H1 (cell line): ENCODE measurements at regions not wholly inside any gene's neighbourhood (a gene's known extent, or its start where the extent isn't known, plus 50 kb on each side); places are given as distances from the start of the nearest gene placed in this dataset.

ENCODE experiments used
- CTCF ChIA-PET: fragments of 300-600 bp; sonication (Branson Sonifier 250); formaldehyde crosslinking; loops from one replicate; lab custom pipeline; 2021; ENCODE audit not compliant: partially characterized antibody; lab: Charles Lee
- POLR2A ChIA-PET: fragments of 300-600 bp; sonication (Branson Sonifier 250); formaldehyde crosslinking; loops from one replicate; lab custom pipeline; 2021; ENCODE audit warnings: inconsistent platforms; ENCODE audit not compliant: partially characterized antibody; lab: Charles Lee
- DNase-seq, 2 experiments: peaks; one replicate each; pipeline versions ENCODE4 v3.0.0 to v3.0.0-alpha.2; 2010 to 2022; ENCODE audit warnings: low spot score in 2 of 2, low read depth in 1 of 2, mixed read lengths in 1 of 2
- FAIRE-seq: peaks from 2 replicates; lab custom pipeline; 2011; peaks lifted over from hg19 to GRCh38; lab: Jason Lieb, UNC
- H2AFZ ChIP-seq: 2 replicates; pipeline ENCODE4 v1.8.1; 2012; ENCODE audit warnings: low read length, inconsistent platforms
- H2AK5ac ChIP-seq: 2 replicates; pipeline ENCODE4 v1.6.1; 2013; ENCODE audit warnings: low read depth, low read length
- H2BK120ac ChIP-seq: replicated peaks from 2 replicates; pipeline ENCODE3; 2013; ENCODE audit warnings: low read depth, low read length, inconsistent platforms
- H2BK12ac ChIP-seq: 2 replicates; pipeline ENCODE4 v1.6.1; 2013; ENCODE audit warnings: low read depth, low read length
- H2BK15ac ChIP-seq: 2 replicates; pipeline ENCODE4 v1.6.1; 2013; ENCODE audit warnings: low read length
- H2BK20ac ChIP-seq: 2 replicates; pipeline ENCODE4 v1.6.1; 2013; ENCODE audit warnings: low read length
- H2BK5ac ChIP-seq: 2 replicates; pipeline ENCODE4 v1.6.1; 2013; ENCODE audit warnings: low read depth, low read length
- H3K14ac ChIP-seq: 2 replicates; pipeline ENCODE4 v1.6.1; 2013; ENCODE audit warnings: inconsistent platforms; ENCODE audit not compliant: insufficient read length
- H3K18ac ChIP-seq: 2 replicates; pipeline ENCODE4 v1.6.1; 2013; ENCODE audit warnings: low read length; ENCODE audit errors: extremely low read depth
- H3K23ac ChIP-seq: 2 replicates; pipeline ENCODE4 v1.6.1; 2013; ENCODE audit warnings: inconsistent platforms; ENCODE audit not compliant: insufficient read length
- H3K23me2 ChIP-seq: 2 replicates; pipeline ENCODE4 v1.6.1; 2013; ENCODE audit warnings: low read depth, low read length
- H3K27ac ChIP-seq: 2 replicates; pipeline ENCODE4 v1.6.1; 2011; ENCODE audit warnings: low read depth, low read length, inconsistent platforms
- H3K27me3 ChIP-seq, 4 experiments: replicated peaks in 1 of 4; 1 replicate in 1 of 4; 2 replicates in 3 of 4; pipeline versions ENCODE4 v1.6.1 to v1.8.1; 2011 to 2013; ENCODE audit warnings: low read length in 3 of 4, mild to moderate bottlenecking in 3 of 4, inconsistent platforms in 2 of 4, mixed read lengths in 2 of 4, moderate library complexity in 1 of 4; ENCODE audit not compliant: control insufficient read depth in 3 of 4, insufficient read depth in 3 of 4; ENCODE audit errors: extremely low read depth in 1 of 4
- H3K36me3 ChIP-seq, 4 experiments: 2 replicates each; pipeline versions ENCODE4 v1.6.1 to v1.8.1; 2011 to 2013; ENCODE audit warnings: mild to moderate bottlenecking in 4 of 4, low read length in 3 of 4, moderate library complexity in 2 of 4, control low read depth in 1 of 4, inconsistent platforms in 1 of 4; ENCODE audit not compliant: insufficient read depth in 4 of 4, control insufficient read depth in 2 of 4
- H3K4ac ChIP-seq: replicated peaks from 2 replicates; pipeline ENCODE3; 2013; ENCODE audit warnings: low read length, low read depth, mixed read lengths, inconsistent platforms; ENCODE audit not compliant: insufficient read length
- H3K4me1 ChIP-seq, 4 experiments: replicated peaks in 1 of 4; 1 replicate in 1 of 4; 2 replicates in 3 of 4; pipeline versions ENCODE4 v1.6.1 to v1.8.1; 2011 to 2013; ENCODE audit warnings: low read length in 3 of 4, inconsistent platforms in 2 of 4, mixed read lengths in 1 of 4; ENCODE audit not compliant: insufficient read depth in 4 of 4, control insufficient read depth in 3 of 4
- H3K4me2 ChIP-seq, 2 experiments: 2 replicates each; pipeline versions ENCODE4 v1.6.1 to v1.8.1; 2011 to 2013; ENCODE audit warnings: low read depth in 2 of 2, low read length in 2 of 2, control low read depth in 1 of 2, inconsistent platforms in 1 of 2, mild to moderate bottlenecking in 1 of 2; ENCODE audit not compliant: insufficient read depth in 1 of 2
- H3K4me3 ChIP-seq, 4 experiments: fragments of 200-600, 300-600 bp in 1 of 4; sonication (generic), shearing (Covaris generic), sonication (Bioruptor Twin) in 1 of 4; 2 replicates each; pipeline versions ENCODE4 v1.5.1 to v1.8.1; 2011 to 2016; ENCODE audit warnings: low read length in 4 of 4, low read depth in 3 of 4, control low read depth in 2 of 4, inconsistent platforms in 2 of 4, mild to moderate bottlenecking in 2 of 4, mixed read lengths in 1 of 4, moderate library complexity in 1 of 4; ENCODE audit not compliant: insufficient read depth in 2 of 4; ENCODE audit errors: extremely low read depth in 1 of 4
- H3K56ac ChIP-seq: replicated peaks from 2 replicates; pipeline ENCODE3; 2013; ENCODE audit warnings: low read depth, mild to moderate bottlenecking, mixed read lengths, low read length, inconsistent platforms; ENCODE audit not compliant: insufficient read length
- H3K79me1 ChIP-seq: 2 replicates; pipeline ENCODE4 v1.6.1; 2013; ENCODE audit warnings: low read depth, low read length, control low read depth
- H3K79me2 ChIP-seq, 2 experiments: 2 replicates each; pipeline versions ENCODE4 v1.6.1 to v1.8.1; 2012 to 2013; ENCODE audit warnings: low read length in 2 of 2, mild to moderate bottlenecking in 2 of 2, inconsistent platforms in 1 of 2; ENCODE audit not compliant: insufficient read depth in 2 of 2, control insufficient read depth in 1 of 2
- H3K9ac ChIP-seq, 4 experiments: replicated peaks in 1 of 4; 1 replicate in 1 of 4; 2 replicates in 3 of 4; pipeline versions ENCODE4 v1.6.1 to v1.8.1; 2011 to 2013; ENCODE audit warnings: low read depth in 3 of 4, low read length in 3 of 4, control low read depth in 2 of 4, mild to moderate bottlenecking in 2 of 4, moderate library complexity in 2 of 4, inconsistent platforms in 1 of 4; ENCODE audit errors: extremely low read depth in 1 of 4
- H3K9me3 ChIP-seq, 2 experiments: 2 replicates each; pipeline versions ENCODE4 v1.6.1 to v1.8.1; 2012 to 2013; ENCODE audit warnings: mild to moderate bottlenecking in 2 of 2, moderate library complexity in 2 of 2, control low read depth in 1 of 2, inconsistent platforms in 1 of 2, low read depth in 1 of 2, low read length in 1 of 2, mixed read lengths in 1 of 2; ENCODE audit not compliant: insufficient read depth in 2 of 2
- H4K20me1 ChIP-seq, 2 experiments: replicated peaks in 1 of 2; 2 replicates each; pipeline versions ENCODE3 to v1.8.1; 2011 to 2013; ENCODE audit warnings: inconsistent platforms in 2 of 2, low read length in 2 of 2, mild to moderate bottlenecking in 1 of 2; ENCODE audit not compliant: insufficient read depth in 2 of 2, control insufficient read depth in 1 of 2
- H4K5ac ChIP-seq: 2 replicates; pipeline ENCODE4 v1.6.1; 2013; ENCODE audit warnings: low read length, low read depth, mixed read lengths, inconsistent platforms; ENCODE audit not compliant: insufficient read length
- H4K8ac ChIP-seq: 2 replicates; pipeline ENCODE4 v1.8.0; 2013; ENCODE audit warnings: mild to moderate bottlenecking, moderate library complexity, low read length, inconsistent platforms; ENCODE audit not compliant: insufficient read depth; ENCODE audit errors: extremely low read depth
- H4K91ac ChIP-seq: replicated peaks from 2 replicates; pipeline ENCODE3; 2013; ENCODE audit warnings: low read length, mixed read lengths, inconsistent platforms; ENCODE audit not compliant: insufficient read length
- EZH2 ChIP-seq: fragments of 200-600 bp; sonication (generic); IDR thresholded peaks from 2 replicates; pipeline ENCODE4 v1.7.1; 2012; ENCODE audit warnings: low read depth, mild to moderate bottlenecking, moderate library complexity, low read length, inconsistent platforms; ENCODE audit not compliant: severe bottlenecking
- HDAC2 ChIP-seq, 2 experiments: fragments of 300-600 bp in 1 of 2; sonication (generic) in 1 of 2; IDR thresholded peaks; 2 replicates each; pipeline ENCODE4 v1.6.1; 2011 to 2012; ENCODE audit warnings: low read depth in 2 of 2, low read length in 2 of 2, mild to moderate bottlenecking in 2 of 2, moderate library complexity in 2 of 2, borderline replicate concordance in 1 of 2, inconsistent platforms in 1 of 2
- RBBP5 ChIP-seq: IDR thresholded peaks from 2 replicates; pipeline ENCODE4 v1.7.1; 2012; ENCODE audit warnings: low read depth, mild to moderate bottlenecking, inconsistent platforms, low read length, moderate library complexity, borderline replicate concordance
- TCF12 ChIP-seq: IDR thresholded peaks from 2 replicates; pipeline ENCODE4 v1.6.1; 2011; ENCODE audit warnings: low read depth, mild to moderate bottlenecking, low read length
- YY1 ChIP-seq: IDR thresholded peaks from 2 replicates; pipeline ENCODE4 v1.6.1; 2011; ENCODE audit warnings: low read depth, mild to moderate bottlenecking, low read length
- WGBS, 2 experiments: shearing (Covaris generic) in 1 of 2; methylation state at CpG; one replicate each; pipeline versions ENCODE4 v1.1.6 to v1.1.7; 2013 to 2015; ENCODE audit warnings: low lambda C conversion rate in 2 of 2, mixed read lengths in 2 of 2, inconsistent platforms in 1 of 2, low coverage in 1 of 2, missing lambda C conversion rate in 1 of 2; ENCODE audit not compliant: insufficient replicate concordance in 2 of 2, insufficient coverage in 1 of 2, insufficient read length in 1 of 2; ENCODE audit errors: extremely low coverage in 1 of 2, missing lambda C conversion rate in 1 of 2; 5-methylcytosine and 5-hydroxymethylcytosine counted together

DNA sequence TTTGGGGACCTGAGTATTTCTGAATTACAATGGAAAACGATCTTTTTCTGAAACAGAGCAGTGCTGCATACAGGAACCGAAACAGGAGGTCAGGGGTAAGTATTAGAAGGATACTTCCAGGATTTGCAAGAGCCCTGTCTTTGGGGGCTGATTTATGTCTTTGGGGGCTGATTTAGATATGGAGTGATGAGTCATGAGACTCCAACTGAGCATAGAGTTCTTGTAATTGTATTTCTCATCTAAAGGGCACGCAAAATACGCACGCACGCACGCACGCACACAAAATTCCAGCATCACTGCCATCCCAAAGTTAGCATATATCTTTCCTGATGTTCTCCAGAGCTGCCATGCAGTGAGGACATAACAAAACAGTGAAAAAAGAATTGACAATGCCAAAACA lies 414.8 kb upstream of the CCNH start:
- Histone ChIP-seq H2AK5ac (no peak overlapping the region), H4K91ac (no peak overlapping the region), H2AFZ (no peak overlapping the region), H2BK15ac (no peak overlapping the region), H3K23me2 (no peaks in the 10 kb centered on the region; the same call in 1 of the 2 replicates), H2BK120ac (no peak overlapping the region), H2BK12ac (no peak overlapping the region), H3K14ac (no peak overlapping the region), H3K4me1 (peaks cover 0 to 3% (median 0%) of the 10 kb centered on the region in 4 experiments; a peak in 1 of 7 replicates), H3K4me3 (no peak overlapping the region), H3K23ac (no peak overlapping the region), H3K27ac (no peak overlapping the region), H3K4me2 (no peak overlapping the region), H3K9ac (no peak overlapping the region), H3K9me3 (peaks cover 0 to 4% of the 10 kb centered on the region in 2 experiments; a peak in 2 of 4 replicates), H4K5ac (no peak overlapping the region), H3K79me2 (no peaks in the 10 kb centered on the region), H3K79me1 (no peaks in the 10 kb centered on the region), H2BK20ac (no peak overlapping the region), H4K8ac (no peak overlapping the region), H3K56ac (no peak overlapping the region), H3K36me3 (no peaks in the 10 kb centered on the region), H3K4ac (no peak overlapping the region), H4K20me1 (no peaks in the 10 kb centered on the region), H3K27me3 (no peaks in the 10 kb centered on the region), H3K18ac (no peak overlapping the region), H2BK5ac (no peak overlapping the region)
- CTCF ChIA-PET, result interaction anchor here (1.2 kb wide), 1 partner anchor 32 kb away, joined by 3 read pairs; no protein-coding TSS in a partner anchor
- DNase-seq (no peak), FAIRE-seq (no peak)
- POLR2A ChIA-PET, result no interaction called here
- WGBS, 2 experiments, result 90% methylated on average over 8 of the region's 8 CpGs; no CpG with 5 or more reads in 1 of the 2 experiments
- no peak for TF ChIP-seq EZH2
- no peak for TF ChIP-seq RBBP5
- no peak for TF ChIP-seq YY1
- no peak for TF ChIP-seq HDAC2 (IDR thresholded peaks at IDR 0.05; ENCODE audit: borderline replicate concordance in 1 of 2, low read depth in 2 of 2, low read length in 2 of 2)
- TF ChIP-seq TCF12, result no peak
